OCI-LY7 (cell line): ENCODE measurements at regions not wholly inside any gene's neighbourhood (a gene's known extent, or its start where the extent isn't known, plus 50 kb on each side); places are given as distances from the start of the nearest gene placed in this dataset.

Source experiments
- CTCF ChIP-seq: fragments of 200-600 bp; sonication (generic); conservative IDR thresholded peaks from 2 replicates; pipeline ENCODE4 v1.5.1; 2014; ENCODE audit warnings: mild to moderate bottlenecking, antibody characterized with exemption, low read length, moderate library complexity, mixed read lengths
- EZH2phosphoT487 ChIP-seq: fragments of 200-600 bp; sonication (generic); IDR thresholded peaks from 2 replicates; pipeline ENCODE4 v1.6.1; 2018; ENCODE audit warnings: low read depth, borderline replicate concordance, mild to moderate bottlenecking, mixed run types, antibody characterized with exemption, low read length, moderate library complexity, mixed read lengths

GRCh38 chr7:426510-426909, 93.1 kb downstream of the PDGFA start:
- TF ChIP-seq EZH2phosphoT487 = no peak
- TF ChIP-seq CTCF = no peak
